Activated B cell treated with CpG ODN at 0.5 μM for 24 hours (primary cell): ENCODE measurements at regions not wholly inside any gene's neighbourhood (a gene's known extent, or its start where the extent isn't known, plus 50 kb on each side); places are given as distances from the start of the nearest gene placed in this dataset.

Experiments used
- ATAC-seq: fragments of 200-7000 bp; cut with Tn5 transposase; one replicate; pipeline ENCODE4 v1.10.0; 2021; ENCODE audit warnings: low read depth, mild to moderate bottlenecking, moderate library complexity
- CTCF ChIA-PET: fragments of 350-600 bp; sonication (Branson Sonifier 250); formaldehyde crosslinking; loops from one replicate; lab custom pipeline; 2021; ENCODE audit warnings: antibody characterized with exemption; lab: Charles Lee
- POLR2A ChIA-PET: fragments of 350-600 bp; sonication (Branson Sonifier 250); formaldehyde crosslinking; loops from one replicate; lab custom pipeline; 2021; ENCODE audit warnings: antibody characterized with exemption; lab: Charles Lee
- DNase-seq: peaks from one replicate; pipeline ENCODE4 v3.0.0; 2022
- H3K27ac Mint-ChIP-seq: one replicate; pipeline ENCODE4 v1.8.0; 2020; ENCODE audit warnings: mixed read lengths
- H3K27me3 Mint-ChIP-seq: one replicate; pipeline ENCODE4 v1.8.0; 2021; ENCODE audit warnings: mixed read lengths
- H3K36me3 Mint-ChIP-seq: one replicate; pipeline ENCODE4 v1.8.0; 2021; ENCODE audit warnings: low read depth, mixed read lengths
- H3K4me1 Mint-ChIP-seq: one replicate; pipeline ENCODE4 v1.8.0; 2021; ENCODE audit warnings: mixed read lengths
- H3K4me3 Mint-ChIP-seq: one replicate; pipeline ENCODE4 v1.8.0; 2020; ENCODE audit warnings: mild to moderate bottlenecking, mixed read lengths
- H3K9me3 Mint-ChIP-seq: one replicate; pipeline ENCODE4 v1.8.0; 2020; ENCODE audit warnings: mixed read lengths
- intact Hi-C: fragments of 100-400 bp; cut with micrococcal nuclease; formaldehyde crosslinking; loops from one replicate; pipeline ENCODE4 v1.15.1; 2024
- TF ChIP-seq, protein P1 (sequence below): fragments of 200-600 bp; IDR thresholded peaks from one replicate; pipeline ENCODE4 v1.8.0; 2022; ENCODE audit warnings: antibody characterized with exemption, mild to moderate bottlenecking

GRCh38 chr4:152197211-152197610, 338.7 kb downstream of the FBXW7 start:
- CTCF ChIA-PET: no interaction called here
- TF ChIP-seq, protein P1, sequence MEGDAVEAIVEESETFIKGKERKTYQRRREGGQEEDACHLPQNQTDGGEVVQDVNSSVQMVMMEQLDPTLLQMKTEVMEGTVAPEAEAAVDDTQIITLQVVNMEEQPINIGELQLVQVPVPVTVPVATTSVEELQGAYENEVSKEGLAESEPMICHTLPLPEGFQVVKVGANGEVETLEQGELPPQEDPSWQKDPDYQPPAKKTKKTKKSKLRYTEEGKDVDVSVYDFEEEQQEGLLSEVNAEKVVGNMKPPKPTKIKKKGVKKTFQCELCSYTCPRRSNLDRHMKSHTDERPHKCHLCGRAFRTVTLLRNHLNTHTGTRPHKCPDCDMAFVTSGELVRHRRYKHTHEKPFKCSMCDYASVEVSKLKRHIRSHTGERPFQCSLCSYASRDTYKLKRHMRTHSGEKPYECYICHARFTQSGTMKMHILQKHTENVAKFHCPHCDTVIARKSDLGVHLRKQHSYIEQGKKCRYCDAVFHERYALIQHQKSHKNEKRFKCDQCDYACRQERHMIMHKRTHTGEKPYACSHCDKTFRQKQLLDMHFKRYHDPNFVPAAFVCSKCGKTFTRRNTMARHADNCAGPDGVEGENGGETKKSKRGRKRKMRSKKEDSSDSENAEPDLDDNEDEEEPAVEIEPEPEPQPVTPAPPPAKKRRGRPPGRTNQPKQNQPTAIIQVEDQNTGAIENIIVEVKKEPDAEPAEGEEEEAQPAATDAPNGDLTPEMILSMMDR: no peak
- no peaks in the 10 kb centered on the region for H3K4me1 Mint-ChIP-seq

GRCh38 chr4:152195888-152196287, 340.0 kb downstream of the FBXW7 start:
- CTCF ChIA-PET: no interaction called here

More at GRCh38 chr4:152197211-152197610, 338.7 kb downstream of the FBXW7 start:
- no peaks in the 10 kb centered on the region for H3K9me3 Mint-ChIP-seq
- no peak overlapping the region for H3K27ac Mint-ChIP-seq
- no peak for DNase-seq
- intact Hi-C loops: no loop called here
- peaks cover under 1% of the 10 kb centered on the region for H3K27me3 Mint-ChIP-seq
- POLR2A ChIA-PET: interaction anchor here (0.5 kb wide), 1 partner anchor 291 kb away, joined by 3 read pairs; no protein-coding TSS in a partner anchor
- H3K4me3 Mint-ChIP-seq: no peak overlapping the region
- no peaks in the 10 kb centered on the region for H3K36me3 Mint-ChIP-seq
- no peak for ATAC-seq

GRCh38 chr4:152193059-152193458, 342.8 kb downstream of the FBXW7 start:
- Mint-ChIP-seq H3K9me3 (no peaks in the 10 kb centered on the region), H3K4me3 (no peak overlapping the region), H3K4me1 (peaks cover 4% of the 10 kb centered on the region), H3K36me3 (no peaks in the 10 kb centered on the region), H3K27me3 (no peaks in the 10 kb centered on the region), H3K27ac (no peak overlapping the region)
- POLR2A ChIA-PET: no interaction called here
- CTCF ChIA-PET: no interaction called here
- DNase-seq (no peak), ATAC-seq (no peak)
- intact Hi-C loops: no loop called here
- TF ChIP-seq, protein P1: no peak

More at GRCh38 chr4:152195888-152196287, 340.0 kb downstream of the FBXW7 start:
- Mint-ChIP-seq H3K27me3 (no peaks in the 10 kb centered on the region), H3K36me3 (no peaks in the 10 kb centered on the region), H3K4me3 (no peak overlapping the region), H3K4me1 (no peaks in the 10 kb centered on the region), H3K27ac (no peak overlapping the region), H3K9me3 (no peaks in the 10 kb centered on the region)
- intact Hi-C loops: no loop called here
- DNase-seq: no peak
- TF ChIP-seq, protein P1: no peak
- no peak for ATAC-seq
- POLR2A ChIA-PET: no interaction called here

- H3K27ac Mint-ChIP-seq: no peak overlapping the region
- intact Hi-C loops: no loop called here
- TF ChIP-seq, protein P1: no peak
- no peak overlapping the region for H3K4me3 Mint-ChIP-seq
- ATAC-seq (no peak), DNase-seq (no peak)
- H3K27me3 Mint-ChIP-seq: peaks cover 8% of the 10 kb centered on the region
- no peaks in the 10 kb centered on the region for H3K36me3 Mint-ChIP-seq
- H3K9me3 Mint-ChIP-seq: no peaks in the 10 kb centered on the region
- POLR2A ChIA-PET: no interaction called here
- H3K4me1 Mint-ChIP-seq: peaks cover 4% of the 10 kb centered on the region
- CTCF ChIA-PET: no interaction called here
These were observed 345.0 kb downstream of the FBXW7 start for GRCh38 chr4:152190907-152191306.

- POLR2A ChIA-PET: no interaction called here
- CTCF ChIA-PET: no interaction called here
- DNase-seq: no peak
- Mint-ChIP-seq H3K27ac (no peak overlapping the region), H3K4me3 (no peak overlapping the region), H3K36me3 (no peaks in the 10 kb centered on the region), H3K9me3 (no peaks in the 10 kb centered on the region), H3K27me3 (peaks cover 10% of the 10 kb centered on the region), H3K4me1 (peaks cover 4% of the 10 kb centered on the region)
- ATAC-seq: no peak
- TF ChIP-seq, protein P1: no peak
- intact Hi-C loops: no loop called here
These were observed 346.3 kb downstream of the FBXW7 start for GRCh38 chr4:152189451-152190179.
